GM12878 (cell line): ENCODE measurements at regions not wholly inside any gene's neighbourhood (a gene's known extent, or its start where the extent isn't known, plus 50 kb on each side); places are given as distances from the start of the nearest gene placed in this dataset.

Source experiments
- ATAC-seq: fragments of 200-7000 bp; cut with Tn5 transposase; 3 replicates; pipeline ENCODE4 v1.9.1; 2020; ENCODE audit warnings: mild to moderate bottlenecking, moderate library complexity
- BruUV-seq: library from RNA; stranded (reverse); fragments of 400-500 nt; replicated peaks from 2 replicates; lab custom pipeline; 2021; lab: Mats Ljungman, UMichigan
- CTCF ChIA-PET: fragments of 300-600 bp; sonication (Branson Sonifier 250); formaldehyde crosslinking; extraction: SDS; loops from one replicate; lab custom pipeline; 2021; ENCODE audit warnings: inconsistent platforms; lab: Yijun Ruan, JAX
- POLR2A ChIA-PET: fragments of 350-600 bp; formaldehyde crosslinking; extraction: SDS; loops from one replicate; lab custom pipeline; 2021; ENCODE audit warnings: inconsistent platforms; lab: Charles Lee
- RAD21 ChIA-PET: fragments of 300-600 bp; sonication (Branson Sonifier 250); formaldehyde crosslinking; loops from one replicate; lab custom pipeline; 2023; ENCODE audit warnings: antibody characterized with exemption; ENCODE audit not compliant: unreplicated experiment; lab: Charles Lee
- SMC1A ChIA-PET: fragments of 300-600 bp; sonication (Branson Sonifier 250); formaldehyde crosslinking; loops from one replicate; lab custom pipeline; 2023; ENCODE audit not compliant: unreplicated experiment, uncharacterized antibody; lab: Charles Lee
- DNase-seq: peaks from one replicate; pipeline ENCODE4 v3.0.0-alpha.2; 2011; ENCODE audit warnings: low read depth, low spot score
- FAIRE-seq: peaks from 3 replicates; lab custom pipeline; 2011; peaks lifted over from hg19 to GRCh38; lab: Jason Lieb, UNC
- H2AFZ ChIP-seq: 2 replicates; pipeline ENCODE4 v1.6.0; 2011; ENCODE audit warnings: low read depth, low read length, control low read depth; ENCODE audit not compliant: control insufficient read depth
- H3K27ac ChIP-seq: 2 replicates; pipeline ENCODE4 v1.5.1; 2011; ENCODE audit warnings: control low read depth; ENCODE audit not compliant: control insufficient read depth, insufficient read depth
- H3K27me3 ChIP-seq, 2 experiments: replicated peaks in 1 of 2; 2 replicates each; pipeline versions ENCODE4 v1.6.0 to v1.6.1; 2011; ENCODE audit warnings: low read length in 1 of 2; ENCODE audit not compliant: control insufficient read depth in 2 of 2, insufficient read depth in 2 of 2
- H3K36me3 ChIP-seq, 2 experiments: 2 replicates each; pipeline ENCODE4 v1.5.1; 2011; ENCODE audit warnings: low read length in 1 of 2; ENCODE audit not compliant: control insufficient read depth in 2 of 2, insufficient read depth in 2 of 2
- H3K4me1 ChIP-seq: 2 replicates; pipeline ENCODE4 v1.6.1; 2011; ENCODE audit warnings: mild to moderate bottlenecking, low read length, moderate library complexity, mixed read lengths; ENCODE audit not compliant: control insufficient read depth, insufficient read depth
- H3K4me2 ChIP-seq: 2 replicates; pipeline ENCODE4 v1.6.0; 2011; ENCODE audit warnings: control low read depth; ENCODE audit not compliant: control insufficient read depth, insufficient read depth
- H3K4me3 ChIP-seq: fragments of 200-600 bp; sonication (generic); 2 replicates; pipeline ENCODE4 v1.5.1; 2016
- H3K79me2 ChIP-seq: 2 replicates; pipeline ENCODE4 v1.6.0; 2011; ENCODE audit warnings: low read length; ENCODE audit not compliant: control insufficient read depth, insufficient read depth
- H3K9ac ChIP-seq: 2 replicates; pipeline ENCODE4 v1.8.0; 2011; ENCODE audit warnings: low read length, control low read depth, mixed read lengths; ENCODE audit not compliant: control insufficient read depth, insufficient read depth
- H3K9me3 ChIP-seq: replicated peaks from 3 replicates; pipeline ENCODE4 v1.5.1; 2011; ENCODE audit warnings: mild to moderate bottlenecking, low read length; ENCODE audit not compliant: control insufficient read depth, insufficient read depth
- H4K20me1 ChIP-seq: 2 replicates; pipeline ENCODE4 v1.6.0; 2011; ENCODE audit not compliant: control insufficient read depth, insufficient read depth
- BCL11A ChIP-seq: IDR thresholded peaks from 2 replicates; pipeline ENCODE4 v1.6.1; 2011; ENCODE audit warnings: low read depth, low read length
- CREB1 ChIP-seq: IDR thresholded peaks from 2 replicates; pipeline ENCODE4 v1.6.1; 2012; ENCODE audit warnings: low read depth, mild to moderate bottlenecking, inconsistent platforms
- CTCF ChIP-seq, 3 experiments: IDR thresholded peaks in 2 of 3; conservative IDR thresholded peaks in 1 of 3; 2 replicates each; pipeline ENCODE4 v1.5.1; 2011; ENCODE audit warnings: low read depth in 3 of 3, low read length in 3 of 3, mild to moderate bottlenecking in 3 of 3, control low read depth in 2 of 3, moderate library complexity in 2 of 3, inconsistent platforms in 1 of 3, mixed read lengths in 1 of 3; ENCODE audit not compliant: control insufficient read depth in 2 of 3, insufficient read depth in 1 of 3; ENCODE audit errors: extremely low read depth in 1 of 3
- CUX1 ChIP-seq: IDR thresholded peaks from 2 replicates; pipeline ENCODE4 v1.6.1; 2012; ENCODE audit warnings: improper control_type of control experiment, low read depth, low read length; ENCODE audit not compliant: insufficient replicate concordance
- E4F1 ChIP-seq: fragments of 450-650 bp; IDR thresholded peaks from 2 replicates; pipeline ENCODE4 v1.6.1; 2018; ENCODE audit warnings: borderline replicate concordance, mild to moderate bottlenecking; ENCODE audit not compliant: partially characterized antibody
- FOS ChIP-seq: IDR thresholded peaks from 3 replicates; pipeline ENCODE4 v1.6.1; 2011; ENCODE audit warnings: borderline replicate concordance; ENCODE audit not compliant: insufficient read length; ENCODE audit errors: extremely low read depth
- GATAD2B ChIP-seq: fragments of 450-650 bp; conservative IDR thresholded peaks from 2 replicates; pipeline ENCODE4 v1.6.1; 2017; ENCODE audit warnings: low read depth, mild to moderate bottlenecking, moderate library complexity
- KAT2A ChIP-seq: conservative IDR thresholded peaks from 2 replicates; pipeline ENCODE4 v1.6.1; 2011; ENCODE audit warnings: low read depth, low read length; ENCODE audit not compliant: control insufficient read depth
- MAX ChIP-seq: IDR thresholded peaks from 2 replicates; pipeline ENCODE4 v1.6.1; 2012; ENCODE audit warnings: low read depth, low read length, improper control_type of control experiment
- MTA2 ChIP-seq: fragments of 450-650 bp; IDR thresholded peaks from 2 replicates; pipeline ENCODE4 v1.6.1; 2016; ENCODE audit warnings: low read depth, mild to moderate bottlenecking, moderate library complexity
- RUNX3 ChIP-seq: IDR thresholded peaks from 2 replicates; pipeline ENCODE4 v1.6.1; 2012; ENCODE audit warnings: low read length, inconsistent platforms
- SIN3A ChIP-seq: IDR thresholded peaks from 2 replicates; pipeline ENCODE4 v1.6.1; 2012; ENCODE audit warnings: low read depth, low read length, improper control_type of control experiment
- SMC3 ChIP-seq: IDR thresholded peaks from 2 replicates; pipeline ENCODE4 v1.6.1; 2011; ENCODE audit warnings: low read length, improper control_type of control experiment, borderline replicate concordance
- whole genome bisulfite sequencing: methylation state at CpG from one replicate; pipeline ENCODE4 v1.1.6; 2016; ENCODE audit warnings: low lambda C conversion rate; ENCODE audit not compliant: insufficient replicate concordance, insufficient coverage; ENCODE audit errors: missing lambda C conversion rate; 5-methylcytosine and 5-hydroxymethylcytosine counted together
- in situ Hi-C: fragments of 300-500 bp; cut with MboI; formaldehyde crosslinking; loops from 9 replicates; pipeline ENCODE4 v1.14.3; 2018; ENCODE audit warnings: mixed read lengths
- intact Hi-C: fragments of 100-400 bp; cut with micrococcal nuclease; formaldehyde crosslinking; loops from one replicate; pipeline ENCODE4 v1.14.2; 2022; ENCODE audit not compliant: unreplicated experiment

- BruUV-seq, result no TSS peak
- CTCF ChIA-PET, result interaction anchor here (0.6 to 1.0 kb wide), 3 partner anchors 9 to 407 kb away, joined by 3 read pairs; no protein-coding TSS in a partner anchor
- intact Hi-C loops, result no loop called here
- TF ChIP-seq CUX1 (no peak), KAT2A (no peak), GATAD2B (no peak), RUNX3 (peak; percentile 35; the same call in 1 of the 2 replicates), MTA2 (0 out of 2 replicates have a peak, but pooled peaks have one; percentile 41), SMC3 (no peak), SIN3A (no peak), MAX (no peak), CREB1 (no peak), E4F1 (no peak), BCL11A (no peak), CTCF (IDR thresholded peaks at IDR 0.05 in 2 of 3, conservative IDR thresholded peaks at IDR 0.05 in 1 of 3; ENCODE audit: control insufficient read depth in 2 of 3, extremely low read depth in 1 of 3, insufficient read depth in 1 of 3, low read depth in 3 of 3, low read length in 3 of 3) (no peak), FOS (no peak)
These were observed 107.3 kb downstream of the NTMT2 start for GRCh38 chr1:170252851-170253579.

More at GRCh38 chr1:170252851-170253579, 107.3 kb downstream of the NTMT2 start:
- Histone ChIP-seq H3K4me3 (no peak overlapping the region), H3K27ac (no peak overlapping the region), H3K79me2 (no peaks in the 10 kb centered on the region), H3K4me2 (no peak overlapping the region), H4K20me1 (no peaks in the 10 kb centered on the region), H3K36me3 (no peaks in the 10 kb centered on the region), H3K4me1 (peaks cover 4% of the 10 kb centered on the region), H3K9me3 (no peaks in the 10 kb centered on the region; the same call in 2 of the 3 replicates), H2AFZ (no peak overlapping the region), H3K9ac (no peak overlapping the region), H3K27me3 (no peaks in the 10 kb centered on the region)
- peak; percentile 68 for FAIRE-seq
- DNase-seq, result no peak
- POLR2A ChIA-PET, result interaction anchor here (1.3 kb wide), 1 partner anchor 16 kb away, joined by 3 read pairs; no protein-coding TSS in a partner anchor
- SMC1A ChIA-PET, result interaction anchor here (0.5 to 2.4 kb wide), 13 partner anchors 8 to 617 kb away, joined by 3 to 10 read pairs (median 4); no protein-coding TSS in a partner anchor
- WGBS, result 2% methylated on average over 3 of the region's 3 CpGs
- in situ Hi-C loops, result no loop called here
- RAD21 ChIA-PET, result interaction anchor here (0.9 to 1.6 kb wide), 5 partner anchors 9 to 228 kb away, joined by 3 to 4 read pairs (median 3); no protein-coding TSS in a partner anchor
- ATAC-seq, result peak; percentile 76
